KMS-11 (cell line): ENCODE measurements at regions not wholly inside any gene's neighbourhood (a gene's known extent, or its start where the extent isn't known, plus 50 kb on each side); places are given as distances from the start of the nearest gene placed in this dataset.

ENCODE experiments used
- H2AFZ ChIP-seq: fragments of 200-600 bp; sonication (generic); 2 replicates; pipeline ENCODE4 v1.6.1; 2016; ENCODE audit warnings: antibody characterized with exemption, mixed run types, low read depth
- H3K27ac ChIP-seq: fragments of 200-600 bp; sonication (generic); 2 replicates; pipeline ENCODE4 v1.6.1; 2016; ENCODE audit warnings: mild to moderate bottlenecking, mixed run types
- H3K27me3 ChIP-seq: fragments of 200-600 bp; sonication (generic); 2 replicates; pipeline ENCODE4 v1.6.1; 2017; ENCODE audit warnings: mild to moderate bottlenecking, low read depth, mixed run types, moderate library complexity; ENCODE audit not compliant: insufficient read depth
- H3K36me3 ChIP-seq: fragments of 200-600 bp; sonication (generic); 2 replicates; pipeline ENCODE4 v1.6.1; 2017; ENCODE audit warnings: mild to moderate bottlenecking, mixed run types; ENCODE audit not compliant: insufficient read depth
- H3K4me1 ChIP-seq: fragments of 200-600 bp; sonication (generic); 2 replicates; pipeline ENCODE4 v1.6.1; 2016; ENCODE audit warnings: mild to moderate bottlenecking, low read depth, mixed run types; ENCODE audit not compliant: poor library complexity, severe bottlenecking
- H3K4me2 ChIP-seq: fragments of 200-600 bp; sonication (generic); 2 replicates; pipeline ENCODE4 v1.7.0; 2016; ENCODE audit warnings: mild to moderate bottlenecking, mixed run types
- H3K4me3 ChIP-seq: fragments of 200-600 bp; sonication (generic); IDR thresholded peaks from 2 replicates; pipeline ENCODE4 v1.6.1; 2017; ENCODE audit warnings: low read depth, low read length, mixed read lengths; ENCODE audit not compliant: insufficient read depth
- H3K79me2 ChIP-seq: fragments of 200-600 bp; sonication (generic); 2 replicates; pipeline ENCODE4 v1.6.1; 2016; ENCODE audit warnings: low read depth, mixed run types; ENCODE audit not compliant: insufficient read depth
- H3K9ac ChIP-seq: fragments of 200-600 bp; sonication (generic); 2 replicates; pipeline ENCODE4 v1.6.1; 2016; ENCODE audit warnings: mild to moderate bottlenecking, mixed run types
- H4K20me1 ChIP-seq: fragments of 200-600 bp; sonication (generic); 2 replicates; pipeline ENCODE4 v1.6.1; 2016; ENCODE audit warnings: mild to moderate bottlenecking, mixed run types; ENCODE audit not compliant: insufficient read depth
- CTCF ChIP-seq: fragments of 200-600 bp; sonication (generic); conservative IDR thresholded peaks from 2 replicates; pipeline ENCODE4 v1.6.1; 2017; ENCODE audit warnings: low read depth, mild to moderate bottlenecking, antibody characterized with exemption, low read length, moderate library complexity, mixed read lengths

DNA sequence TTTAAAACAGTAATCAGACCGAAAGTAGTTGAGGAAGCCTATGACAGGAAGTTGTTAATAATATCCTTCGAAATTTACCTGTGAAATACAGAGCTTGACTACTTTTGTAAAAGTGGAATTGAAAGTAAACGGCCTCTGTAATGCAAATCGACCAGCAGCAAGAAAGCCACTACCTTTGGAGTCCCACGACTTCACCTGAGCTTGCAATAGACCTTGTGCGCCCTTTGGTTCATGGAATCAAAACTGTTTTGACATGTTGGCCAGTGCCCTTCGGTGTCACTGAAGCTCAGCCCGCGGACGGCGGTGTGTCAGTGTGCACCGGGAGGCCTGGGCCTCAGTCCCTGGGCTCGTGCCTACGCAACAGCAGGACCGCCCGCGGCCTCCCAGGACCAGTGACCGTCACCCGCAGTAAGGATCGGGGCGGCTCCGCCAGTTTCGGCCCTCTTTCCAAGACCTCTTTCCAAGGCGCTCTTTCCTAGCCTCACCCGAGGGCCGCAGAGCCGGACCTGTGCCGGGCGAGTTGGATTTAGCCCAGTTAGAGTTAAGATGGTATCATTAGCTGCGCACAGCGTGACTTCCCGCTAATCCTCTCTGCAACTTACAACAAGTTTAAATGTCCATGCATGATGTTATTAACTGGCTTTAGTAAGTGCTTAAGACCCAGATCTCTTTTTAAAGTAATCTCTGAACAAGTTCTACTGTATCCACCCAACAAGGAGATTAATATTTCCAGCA, 223.3 kb downstream of the MEF2C start:
- Histone ChIP-seq H2AFZ (peak overlapping the region; percentile 61), H3K27ac (peak overlapping the region; percentile 80), H3K9ac (peak overlapping the region; percentile 70), H3K27me3 (no peaks in the 10 kb centered on the region), H4K20me1 (no peaks in the 10 kb centered on the region), H3K4me2 (peak overlapping the region; percentile 87), H3K4me1 (peaks cover 37% of the 10 kb centered on the region), H3K4me3 (no peak overlapping the region), H3K79me2 (peaks cover 2% of the 10 kb centered on the region; the same call in 1 of the 2 replicates), H3K36me3 (no peaks in the 10 kb centered on the region)
- TF ChIP-seq CTCF = no peak

DNA sequence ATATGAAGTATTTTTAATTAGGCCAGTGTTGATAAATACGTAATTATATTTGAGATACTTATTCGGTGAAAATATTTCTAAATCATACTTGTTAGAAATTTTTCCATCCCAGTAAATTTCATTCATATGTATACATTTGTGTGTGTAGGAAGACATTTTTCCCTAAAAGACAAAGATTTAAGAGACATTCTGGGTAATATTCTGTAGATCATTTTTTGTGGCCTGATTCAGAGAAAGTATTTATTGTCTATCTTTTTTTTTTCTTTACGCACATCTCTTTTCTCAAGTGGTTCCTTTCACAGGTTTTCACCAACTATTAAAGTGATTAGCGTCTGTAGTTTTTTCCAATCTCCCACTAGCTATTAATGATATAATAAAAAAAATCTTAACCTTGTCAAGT, 224.1 kb downstream of the MEF2C start:
- Histone ChIP-seq H3K79me2 (no peaks in the 10 kb centered on the region; the same call in 1 of the 2 replicates), H3K4me2 (peak overlapping the region; percentile 87), H3K4me1 (peaks cover 30% of the 10 kb centered on the region), H3K36me3 (no peaks in the 10 kb centered on the region), H2AFZ (peak overlapping the region; percentile 61), H4K20me1 (no peaks in the 10 kb centered on the region), H3K4me3 (no peak overlapping the region), H3K27ac (peak overlapping the region; percentile 80), H3K27me3 (no peaks in the 10 kb centered on the region), H3K9ac (peak overlapping the region; percentile 70; the same call in 1 of the 2 replicates)
- no peak for TF ChIP-seq CTCF

DNA sequence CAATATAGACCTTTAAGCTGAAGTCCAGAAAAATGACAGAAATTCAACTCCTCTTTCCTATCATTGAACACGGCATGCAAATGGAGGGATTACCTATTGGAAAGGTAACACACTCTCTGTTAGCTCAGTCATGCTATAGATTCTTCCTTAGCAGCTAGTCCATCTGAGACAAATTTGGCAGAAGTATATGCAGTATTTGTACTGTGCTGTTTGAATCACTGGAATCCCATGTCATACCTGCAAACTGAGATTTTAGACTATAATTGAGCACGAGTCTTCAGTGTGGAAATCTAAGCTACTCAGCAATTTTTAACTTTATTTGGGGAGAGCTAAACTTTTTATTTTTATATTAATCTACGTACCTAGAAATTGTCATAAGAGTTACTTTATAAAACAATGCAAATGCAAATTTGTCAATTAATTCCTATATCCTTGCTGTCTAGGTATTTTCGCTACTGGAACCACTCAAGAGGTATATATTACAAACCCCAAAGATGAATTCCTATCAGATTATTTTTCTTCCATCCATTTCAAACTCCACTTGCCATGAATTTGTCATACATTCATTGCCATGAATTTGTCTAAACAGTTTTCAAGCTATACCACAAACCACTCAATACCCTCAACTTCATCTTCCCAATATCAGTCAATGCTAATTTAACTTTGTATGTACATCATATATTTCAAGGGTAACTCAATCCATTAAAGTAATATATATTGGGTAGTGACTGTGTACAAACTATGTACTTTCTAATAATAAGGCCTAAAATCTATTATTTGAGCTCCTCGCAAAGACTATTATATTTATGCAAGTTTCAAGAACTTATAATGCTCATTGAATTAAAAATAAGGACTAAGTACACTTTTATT, 224.8 kb downstream of the MEF2C start:
- Histone ChIP-seq H4K20me1 (no peaks in the 10 kb centered on the region), H3K9ac (no peak overlapping the region), H3K36me3 (no peaks in the 10 kb centered on the region), H2AFZ (no peak overlapping the region), H3K79me2 (no peaks in the 10 kb centered on the region), H3K4me1 (peaks cover 28% of the 10 kb centered on the region), H3K27ac (peak overlapping the region; percentile 80), H3K4me2 (peak overlapping the region; percentile 87; the same call in 1 of the 2 replicates), H3K27me3 (no peaks in the 10 kb centered on the region), H3K4me3 (no peak overlapping the region)
- TF ChIP-seq CTCF = no peak

DNA sequence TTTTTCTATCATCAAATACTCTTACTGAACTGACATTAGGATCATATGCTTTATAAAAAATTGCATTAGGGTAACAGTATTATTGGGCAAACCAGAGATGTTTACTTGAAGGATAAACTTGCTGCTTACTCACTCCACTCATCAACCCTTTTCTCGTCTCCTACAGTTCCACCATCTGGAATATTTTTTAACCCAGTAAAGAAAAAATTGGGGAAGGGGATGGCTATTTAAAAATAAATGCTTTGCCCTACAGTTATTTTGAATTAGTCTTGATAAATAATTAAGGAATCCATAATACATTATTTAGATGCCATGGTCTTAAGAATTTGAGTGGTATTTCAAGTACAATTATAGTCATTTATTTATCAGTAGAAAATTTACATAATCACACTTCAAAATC, 225.8 kb downstream of the MEF2C start:
- no peak overlapping the region for H2AFZ ChIP-seq
- no peak overlapping the region for H3K27ac ChIP-seq
- H3K79me2 ChIP-seq = no peaks in the 10 kb centered on the region
- H3K4me3 ChIP-seq = no peak overlapping the region
- H3K4me1 ChIP-seq = peaks cover 18% of the 10 kb centered on the region
- H3K4me2 ChIP-seq = no peak overlapping the region
- no peaks in the 10 kb centered on the region for H3K36me3 ChIP-seq
- no peaks in the 10 kb centered on the region for H3K27me3 ChIP-seq
- H4K20me1 ChIP-seq = no peaks in the 10 kb centered on the region
- no peak overlapping the region for H3K9ac ChIP-seq
- TF ChIP-seq CTCF = no peak
